ENCODE measurements at regions not wholly inside any gene's neighbourhood (a gene's known extent, or its start where the extent isn't known, plus 50 kb on each side); places are given as distances from the start of the nearest gene placed in this dataset.

- no peaks in the 10 kb centered on the region for H3K9me3 ChIP-seq
- H3K27me3 ChIP-seq (ENCODE audit: low read depth): no peaks in the 10 kb centered on the region
- no peak overlapping the region for H3K4me3 ChIP-seq
- TF ChIP-seq, protein P1, sequence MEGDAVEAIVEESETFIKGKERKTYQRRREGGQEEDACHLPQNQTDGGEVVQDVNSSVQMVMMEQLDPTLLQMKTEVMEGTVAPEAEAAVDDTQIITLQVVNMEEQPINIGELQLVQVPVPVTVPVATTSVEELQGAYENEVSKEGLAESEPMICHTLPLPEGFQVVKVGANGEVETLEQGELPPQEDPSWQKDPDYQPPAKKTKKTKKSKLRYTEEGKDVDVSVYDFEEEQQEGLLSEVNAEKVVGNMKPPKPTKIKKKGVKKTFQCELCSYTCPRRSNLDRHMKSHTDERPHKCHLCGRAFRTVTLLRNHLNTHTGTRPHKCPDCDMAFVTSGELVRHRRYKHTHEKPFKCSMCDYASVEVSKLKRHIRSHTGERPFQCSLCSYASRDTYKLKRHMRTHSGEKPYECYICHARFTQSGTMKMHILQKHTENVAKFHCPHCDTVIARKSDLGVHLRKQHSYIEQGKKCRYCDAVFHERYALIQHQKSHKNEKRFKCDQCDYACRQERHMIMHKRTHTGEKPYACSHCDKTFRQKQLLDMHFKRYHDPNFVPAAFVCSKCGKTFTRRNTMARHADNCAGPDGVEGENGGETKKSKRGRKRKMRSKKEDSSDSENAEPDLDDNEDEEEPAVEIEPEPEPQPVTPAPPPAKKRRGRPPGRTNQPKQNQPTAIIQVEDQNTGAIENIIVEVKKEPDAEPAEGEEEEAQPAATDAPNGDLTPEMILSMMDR (IDR thresholded peaks at IDR 0.05): no peak
- intact Hi-C loops (cut with DNase I): no loop called here
- DNase-seq (no peak), ATAC-seq (no peak)
- H3K4me1 ChIP-seq: peaks cover 7% of the 10 kb centered on the region
- no peak overlapping the region for H3K27ac ChIP-seq
- H3K36me3 ChIP-seq: no peaks in the 10 kb centered on the region
Measured at GRCh38 chr15:95295363-95295762, 1035.1 kb upstream of the NR2F2 start.

DNA sequence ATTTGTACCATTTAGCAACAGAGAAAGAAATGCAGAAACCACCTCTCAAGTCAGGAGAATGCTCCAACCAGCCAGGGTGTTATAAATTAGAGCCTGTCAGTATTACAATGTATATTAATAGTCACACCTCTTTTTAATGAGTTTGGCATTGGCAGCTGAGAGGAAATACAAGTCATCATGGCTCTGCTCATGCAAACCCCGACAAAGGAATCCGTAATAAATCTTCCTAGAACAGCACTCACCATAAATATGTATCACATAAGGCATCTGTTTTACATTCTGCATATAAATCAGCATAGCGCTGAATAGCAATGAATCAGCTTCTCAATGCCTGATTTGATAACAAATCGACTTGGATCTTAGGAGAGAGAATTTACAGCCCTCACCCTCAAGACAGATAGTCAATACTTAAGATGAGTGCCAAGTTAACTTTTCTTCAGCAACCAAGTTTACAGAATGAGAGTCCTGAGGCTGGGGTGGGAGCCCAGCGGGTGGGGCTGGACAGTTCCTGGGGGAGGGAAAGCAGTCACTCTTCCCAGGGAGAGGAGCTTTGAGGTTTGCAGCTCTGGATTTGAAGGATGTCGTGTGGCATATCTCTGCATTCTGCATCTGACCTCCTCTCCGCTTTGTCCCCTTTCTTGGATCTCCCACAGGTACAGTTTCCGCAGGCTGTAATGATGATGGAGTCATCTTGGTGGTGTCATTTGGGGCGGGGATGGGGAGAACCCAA, 1034.4 kb upstream of the NR2F2 start:
- Histone ChIP-seq H3K4me1 (peaks cover 7% of the 10 kb centered on the region), H3K27ac (no peak overlapping the region), H3K27me3 (ENCODE audit: low read depth) (no peaks in the 10 kb centered on the region), H3K9me3 (no peaks in the 10 kb centered on the region), H3K4me3 (no peak overlapping the region), H3K36me3 (no peaks in the 10 kb centered on the region)
- TF ChIP-seq, protein P1 (IDR thresholded peaks at IDR 0.05): no peak
- ATAC-seq (no peak), DNase-seq (no peak)
- intact Hi-C loops (cut with DNase I): no loop called here

GRCh38 chr15:95296643-95297042, 1033.9 kb upstream of the NR2F2 start:
- TF ChIP-seq, protein P1 (IDR thresholded peaks at IDR 0.05): no peak
- Histone ChIP-seq H3K4me3 (no peak overlapping the region), H3K27ac (no peak overlapping the region), H3K4me1 (peaks cover 7% of the 10 kb centered on the region), H3K36me3 (no peaks in the 10 kb centered on the region), H3K9me3 (no peaks in the 10 kb centered on the region), H3K27me3 (ENCODE audit: low read depth) (no peaks in the 10 kb centered on the region)
- DNase-seq (no peak), ATAC-seq (peak in 1 of 2 donors; percentile 15)
- intact Hi-C loops (cut with DNase I): no loop called here

GRCh38 chr15:95298729-95299128, 1031.8 kb upstream of the NR2F2 start:
- no peaks in the 10 kb centered on the region for H3K36me3 ChIP-seq
- TF ChIP-seq, protein P1 (IDR thresholded peaks at IDR 0.05): no peak
- H3K27me3 ChIP-seq (ENCODE audit: low read depth): no peaks in the 10 kb centered on the region
- H3K4me3 ChIP-seq: no peak overlapping the region
- H3K4me1 ChIP-seq: peaks cover 15% of the 10 kb centered on the region
- ATAC-seq (no peak), DNase-seq (no peak)
- H3K27ac ChIP-seq: no peak overlapping the region
- intact Hi-C loops (cut with DNase I): no loop called here
- H3K9me3 ChIP-seq: no peaks in the 10 kb centered on the region

GRCh38 chr15:95300958-95301357, 1029.5 kb upstream of the NR2F2 start:
- Histone ChIP-seq H3K36me3 (no peaks in the 10 kb centered on the region), H3K4me3 (no peak overlapping the region), H3K27me3 (ENCODE audit: low read depth) (no peaks in the 10 kb centered on the region), H3K9me3 (no peaks in the 10 kb centered on the region), H3K27ac (peak overlapping the region; percentile 15), H3K4me1 (peaks cover 15% of the 10 kb centered on the region)
- intact Hi-C loops (cut with DNase I): no loop called here
- ATAC-seq (no peak), DNase-seq (no peak)
- TF ChIP-seq, protein P1 (IDR thresholded peaks at IDR 0.05): no peak

All from lower lobe of right lung (tissue), 2 donors.